IMR-90 (cell line): ENCODE measurements at regions not wholly inside any gene's neighbourhood (a gene's known extent, or its start where the extent isn't known, plus 50 kb on each side); places are given as distances from the start of the nearest gene placed in this dataset.

ENCODE experiments used
- ATAC-seq: fragments of 200-7000 bp; cut with Tn5 transposase; 2 replicates; pipeline ENCODE4 v1.9.1; 2020; ENCODE audit warnings: low read depth, mild to moderate bottlenecking, moderate library complexity
- BruUV-seq: library from RNA; stranded (reverse); fragments of 400-500 nt; replicated peaks from 2 replicates; lab custom pipeline; 2021; lab: Mats Ljungman, UMichigan
- CTCF ChIA-PET: fragments of 300-600 bp; formaldehyde crosslinking; extraction: SDS; loops from one replicate; lab custom pipeline; 2021; ENCODE audit warnings: antibody characterized with exemption; lab: Yijun Ruan, JAX
- POLR2A ChIA-PET: fragments of 300-600 bp; sonication (Branson Sonifier 250); formaldehyde crosslinking; loops from one replicate; lab custom pipeline; 2022; ENCODE audit warnings: antibody characterized with exemption; ENCODE audit not compliant: unreplicated experiment; lab: Charles Lee
- DNase-seq: peaks from one replicate; pipeline ENCODE4 v3.0.0; 2013
- H2AFZ ChIP-seq: replicated peaks from 2 replicates; pipeline ENCODE3; 2013; ENCODE audit warnings: low read length, mild to moderate bottlenecking; ENCODE audit not compliant: poor library complexity
- H2AK5ac ChIP-seq: 2 replicates; pipeline ENCODE4 v1.6.1; 2013; ENCODE audit warnings: low read depth, low read length, inconsistent platforms
- H2AK9ac ChIP-seq: replicated peaks from 2 replicates; pipeline ENCODE3; 2013; ENCODE audit warnings: mild to moderate bottlenecking, low read depth, low read length, moderate library complexity; ENCODE audit not compliant: poor library complexity
- H2BK120ac ChIP-seq: 2 replicates; pipeline ENCODE4 v1.6.1; 2013; ENCODE audit warnings: low read depth, low read length, inconsistent platforms
- H2BK15ac ChIP-seq: 3 replicates; pipeline ENCODE4 v1.6.1; 2013; ENCODE audit warnings: low read depth, low read length, inconsistent platforms
- H2BK20ac ChIP-seq: 2 replicates; pipeline ENCODE4 v1.6.1; 2013; ENCODE audit warnings: low read depth, mild to moderate bottlenecking, inconsistent platforms, low read length, moderate library complexity
- H2BK5ac ChIP-seq: 2 replicates; pipeline ENCODE4 v1.6.1; 2013; ENCODE audit warnings: mild to moderate bottlenecking, low read depth, low read length, inconsistent platforms; ENCODE audit not compliant: poor library complexity, severe bottlenecking
- H3K14ac ChIP-seq: replicated peaks from 2 replicates; pipeline ENCODE4 v1.6.1; 2013; ENCODE audit warnings: low read depth, low read length, inconsistent platforms
- H3K18ac ChIP-seq: 2 replicates; pipeline ENCODE4 v1.6.1; 2013; ENCODE audit warnings: low read depth, low read length, control low read depth
- H3K23ac ChIP-seq: 2 replicates; pipeline ENCODE4 v1.6.1; 2013; ENCODE audit warnings: low read depth, low read length, inconsistent platforms
- H3K27ac ChIP-seq: 2 replicates; pipeline ENCODE4 v1.5.1; 2013; ENCODE audit warnings: mild to moderate bottlenecking, control low read depth, low read length; ENCODE audit not compliant: insufficient read depth
- H3K27me3 ChIP-seq: 2 replicates; pipeline ENCODE4 v1.6.1; 2013; ENCODE audit warnings: low read length; ENCODE audit not compliant: control insufficient read depth, insufficient read depth
- H3K36me3 ChIP-seq: 2 replicates; pipeline ENCODE4 v1.6.1; 2013; ENCODE audit warnings: low read length, mixed read lengths; ENCODE audit not compliant: control insufficient read depth, insufficient read depth
- H3K4ac ChIP-seq: 2 replicates; pipeline ENCODE4 v1.6.1; 2013; ENCODE audit warnings: low read depth, low read length, inconsistent platforms
- H3K4me1 ChIP-seq: 2 replicates; pipeline ENCODE4 v1.6.1; 2013; ENCODE audit warnings: low read length, mixed read lengths; ENCODE audit not compliant: control insufficient read depth, insufficient read depth
- H3K4me2 ChIP-seq: 2 replicates; pipeline ENCODE4 v1.6.1; 2013; ENCODE audit warnings: low read depth, mild to moderate bottlenecking, control low read depth, low read length, moderate library complexity
- H3K4me3 ChIP-seq: 2 replicates; pipeline ENCODE4 v1.5.1; 2013; ENCODE audit warnings: low read depth, mild to moderate bottlenecking, control low read depth, low read length, moderate library complexity; ENCODE audit not compliant: insufficient read depth
- H3K56ac ChIP-seq: 2 replicates; pipeline ENCODE4 v1.6.1; 2013; ENCODE audit warnings: low read length, inconsistent platforms; ENCODE audit not compliant: insufficient read depth; ENCODE audit errors: extremely low read depth
- H3K79me1 ChIP-seq, 2 experiments: 2 replicates each; pipeline ENCODE4 v1.6.1; 2013; ENCODE audit warnings: low read length in 2 of 2, inconsistent platforms in 1 of 2, low read depth in 1 of 2
- H3K9ac ChIP-seq: 2 replicates; pipeline ENCODE4 v1.6.1; 2013; ENCODE audit warnings: low read depth, low read length, control low read depth
- H3K9me1 ChIP-seq: 2 replicates; pipeline ENCODE4 v1.6.1; 2013; ENCODE audit warnings: low read length, inconsistent platforms; ENCODE audit not compliant: insufficient read depth
- H3K9me3 ChIP-seq: 2 replicates; pipeline ENCODE4 v1.6.1; 2013; ENCODE audit warnings: low read length; ENCODE audit not compliant: control insufficient read depth, insufficient read depth
- H4K20me1 ChIP-seq: 2 replicates; pipeline ENCODE4 v1.6.1; 2013; ENCODE audit warnings: low read length, inconsistent platforms; ENCODE audit not compliant: insufficient read depth
- H4K5ac ChIP-seq: 2 replicates; pipeline ENCODE4 v1.6.1; 2013; ENCODE audit warnings: mild to moderate bottlenecking, low read depth, low read length, control low read depth
- H4K8ac ChIP-seq, 2 experiments: 2 replicates each; pipeline ENCODE4 v1.6.1; 2013; ENCODE audit warnings: low read depth in 2 of 2, low read length in 2 of 2, control low read depth in 1 of 2, inconsistent platforms in 1 of 2
- H4K91ac ChIP-seq: 2 replicates; pipeline ENCODE4 v1.6.1; 2013; ENCODE audit warnings: low read depth, low read length, inconsistent platforms; ENCODE audit not compliant: insufficient read depth
- MAZ ChIP-seq: IDR thresholded peaks from 2 replicates; pipeline ENCODE4 v1.6.1; 2012; ENCODE audit warnings: low read depth, mild to moderate bottlenecking, low read length, improper control_type of control experiment, moderate library complexity, borderline replicate concordance
- RAD21 ChIP-seq: IDR thresholded peaks from 2 replicates; pipeline ENCODE4 v1.6.1; 2012; ENCODE audit warnings: low read length, improper control_type of control experiment
- SMC3 ChIP-seq: fragments of 150-350 bp; IDR thresholded peaks from 2 replicates; pipeline ENCODE4 v1.6.1; 2016; ENCODE audit warnings: low read depth, mild to moderate bottlenecking, antibody characterized with exemption, low read length, moderate library complexity
- WGBS, 2 experiments: methylation state at CpG; one replicate each; pipeline versions ENCODE4 v1.1.5 to v1.1.7; 2013; ENCODE audit warnings: missing lambda C conversion rate in 2 of 2; ENCODE audit not compliant: insufficient read length in 1 of 2; ENCODE audit errors: extremely low coverage in 2 of 2; 5-methylcytosine and 5-hydroxymethylcytosine counted together
- dilution Hi-C: fragments of 300-500 bp; cut with HindIII; formaldehyde crosslinking; loops from one replicate; pipeline ENCODE4 v1.14.3; 2018; ENCODE audit warnings: low sequenced_read_pairs; ENCODE audit not compliant: unreplicated experiment
- in situ Hi-C: fragments of 300-500 bp; cut with MboI; formaldehyde crosslinking; loops from 3 replicates; pipeline ENCODE4 v1.14.3; 2019; ENCODE audit warnings: low sequenced_read_pairs, inconsistent platforms, mixed read lengths
- intact Hi-C: fragments of 100-400 bp; cut with micrococcal nuclease; formaldehyde crosslinking; loops from 2 replicates; pipeline ENCODE4 v1.10.0; 2022

- ChIA-PET CTCF (no interaction called here), POLR2A (no interaction called here)
- Histone ChIP-seq H3K4me2 (peak overlapping the region; percentile 27; the same call in 1 of the 2 replicates), H3K14ac (peak overlapping the region; percentile 80), H3K4me3 (no peak overlapping the region), H4K5ac (peak overlapping the region; percentile 83), H3K4me1 (peaks cover 11% of the 10 kb centered on the region), H2AFZ (peak overlapping the region; percentile 46), H3K4ac (peak overlapping the region; percentile 85), H4K20me1 (no peaks in the 10 kb centered on the region), H2BK5ac (peak overlapping the region; percentile 87), H3K56ac (peak overlapping the region; percentile 32; the same call in 1 of the 2 replicates), H3K79me1 (no peaks in the 10 kb centered on the region), H2BK15ac (peak overlapping the region; percentile 93), H3K36me3 (no peaks in the 10 kb centered on the region), H3K27me3 (no peaks in the 10 kb centered on the region), H3K27ac (peak overlapping the region; percentile 91; the same call in 1 of the 2 replicates), H2BK120ac (peak overlapping the region; percentile 91), H2AK5ac (peak overlapping the region; percentile 79), H3K9me1 (peaks cover 3% of the 10 kb centered on the region), H4K91ac (peak overlapping the region; percentile 93), H4K8ac (peak overlapping the region; percentile 34 to 69), H3K18ac (peak overlapping the region; percentile 93), H3K23ac (peak overlapping the region; percentile 50), H2AK9ac (no peak overlapping the region), H3K9me3 (no peaks in the 10 kb centered on the region), H3K9ac (peak overlapping the region; percentile 65), H2BK20ac (peak overlapping the region; percentile 77)
- dilution Hi-C loops (no loop called here), intact Hi-C loops (no loop called here), in situ Hi-C loops (no loop called here)
- BruUV-seq: no TSS peak
- DNase-seq (peak; percentile 31), ATAC-seq (peak; percentile 71)
- no CpG with 5 or more reads among the region's 11 CpGs for WGBS, 2 experiments
- TF ChIP-seq MAZ (no peak), SMC3 (no peak), RAD21 (no peak)
Observed at GRCh38 chr10:29794776-29795611, 160.2 kb upstream of the SVIL start.
